NOMO-1 (cell line): ENCODE measurements at regions not wholly inside any gene's neighbourhood (a gene's known extent, or its start where the extent isn't known, plus 50 kb on each side); places are given as distances from the start of the nearest gene placed in this dataset.
"Not testable (repeated sequence)": the region's sequence is repeated elsewhere in the genome, so short reads cannot be mapped to it uniquely, and the experiment has no call there.

Experiments used
- DNase-seq, 2 experiments: peaks; one replicate each; lab custom pipeline; 2025; ENCODE audit not compliant: unreplicated experiment in 2 of 2; lab: John Stamatoyannopoulos, UW

DNA sequence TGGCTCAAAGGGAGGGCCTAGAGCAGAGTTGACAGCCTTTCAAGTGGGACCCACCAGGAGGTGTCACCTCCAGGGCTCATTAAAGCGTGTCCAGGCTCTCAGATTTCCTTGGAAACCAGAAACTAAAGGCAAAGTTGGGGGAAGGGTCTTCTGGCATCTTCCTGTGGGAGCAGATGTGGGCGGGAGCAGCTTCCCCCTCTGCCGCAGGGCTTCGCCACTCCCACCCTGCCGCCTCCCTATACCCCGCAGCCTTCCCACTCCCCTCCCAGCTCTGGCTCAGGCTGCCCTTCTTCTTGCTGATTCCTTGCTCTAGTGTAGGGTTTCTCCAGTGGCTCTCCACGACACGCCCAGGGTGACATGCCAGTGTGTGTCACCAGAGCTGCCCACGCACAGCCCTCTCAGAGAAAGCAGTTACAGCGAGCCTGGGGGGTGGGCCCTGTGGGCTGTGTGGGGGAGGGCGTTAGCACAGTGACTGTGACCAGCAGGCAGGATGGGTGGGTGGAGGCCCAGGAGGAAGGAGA, 91.6 kb upstream of the LRPAP1 start:
- not testable (repeated sequence) for DNase-seq

DNA sequence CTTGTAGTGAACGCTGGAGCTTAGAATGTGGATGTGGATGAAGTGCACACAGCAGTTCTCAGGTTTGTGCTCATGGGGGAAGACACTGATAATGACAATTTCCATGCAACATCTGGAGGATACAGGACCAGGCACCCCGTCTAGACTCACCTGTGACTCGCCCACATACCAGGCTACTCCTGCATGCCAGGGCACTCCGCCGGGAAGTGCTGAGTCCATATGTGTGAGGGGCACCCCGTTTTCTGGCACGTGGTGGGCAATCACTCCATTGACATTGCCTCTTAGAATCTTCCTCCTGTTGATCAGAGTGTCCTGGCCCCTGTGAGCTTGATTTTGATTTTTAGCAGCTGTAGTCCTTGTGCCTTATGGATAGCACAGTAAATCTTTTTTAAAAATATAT, 90.9 kb upstream of the LRPAP1 start:
- DNase-seq = no peak

GRCh38 chr4:3620365-3620764, 88.1 kb upstream of the LRPAP1 start:
- not testable (repeated sequence) for DNase-seq

GRCh38 chr4:3619698-3620097, 87.5 kb upstream of the LRPAP1 start:
- DNase-seq = not testable (repeated sequence)

DNA sequence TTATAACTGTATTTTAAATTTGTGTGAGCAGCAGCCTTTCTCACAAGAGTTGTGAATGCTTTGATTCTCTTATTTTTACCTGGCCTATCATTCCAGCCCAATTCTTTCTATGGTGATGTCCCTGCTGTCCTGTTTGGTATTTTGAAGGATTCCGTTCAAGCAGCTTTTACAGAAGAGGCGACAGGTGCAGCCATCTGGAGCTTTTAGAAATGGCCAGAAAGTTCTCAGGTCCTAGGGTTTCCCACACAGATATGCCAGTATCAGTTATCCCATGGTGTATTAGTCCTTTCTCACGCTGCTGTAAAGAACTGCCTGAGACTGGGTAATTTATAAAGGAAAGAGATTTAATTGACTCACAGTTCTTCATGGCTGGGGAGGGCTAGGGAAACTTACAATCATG, 86.1 kb upstream of the LRPAP1 start:
- DNase-seq = not testable (repeated sequence)

DNA sequence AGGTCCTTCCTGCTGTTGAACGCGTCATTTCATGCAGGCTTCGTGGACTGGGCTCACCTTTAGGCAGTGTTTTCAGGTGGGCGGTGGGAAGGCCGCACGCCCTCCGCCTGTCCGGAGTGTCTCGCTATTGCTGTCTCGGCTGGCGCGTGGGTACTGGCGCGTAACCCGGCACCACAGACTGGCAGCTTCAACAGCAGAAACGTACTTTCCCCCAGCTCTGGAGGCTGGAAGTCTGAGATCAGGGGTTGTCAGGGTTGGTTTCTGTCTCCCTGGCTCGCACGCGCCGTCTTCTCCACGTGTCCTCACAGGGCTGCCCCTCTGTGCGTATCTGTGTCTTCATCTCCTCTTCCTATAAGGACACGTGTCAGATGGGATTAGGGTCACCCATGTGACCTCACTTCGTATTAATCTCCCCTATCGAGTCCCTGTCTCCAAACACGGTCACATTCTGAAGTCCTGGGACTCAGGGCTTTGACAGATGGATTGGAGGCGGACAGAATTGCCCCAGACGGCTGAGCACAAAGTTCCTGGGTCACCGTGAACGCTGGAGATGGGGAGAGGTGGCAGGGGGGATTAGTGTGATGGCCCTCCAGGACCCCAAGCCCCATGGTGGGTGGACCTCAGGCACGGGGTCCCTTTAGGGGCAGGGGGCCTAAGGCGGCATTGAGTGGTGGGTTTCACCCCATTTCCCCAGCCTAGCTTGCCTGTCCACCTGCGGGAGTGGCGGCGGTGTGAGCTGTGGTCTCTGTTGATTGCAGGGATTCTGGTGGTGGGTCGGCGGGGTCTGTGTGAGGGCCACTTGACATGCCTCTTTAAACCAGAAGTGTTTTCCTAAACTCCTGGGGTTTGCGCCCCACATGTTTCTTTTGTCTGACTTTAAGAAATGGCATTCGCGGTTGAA, 83.4 kb upstream of the LRPAP1 start:
- DNase-seq = no peak

GRCh38 chr4:3614731-3614980, 82.4 kb upstream of the LRPAP1 start:
- DNase-seq = no peak

GRCh38 chr4:3613967-3614730, 81.9 kb upstream of the LRPAP1 start:
- no peak for DNase-seq

DNA sequence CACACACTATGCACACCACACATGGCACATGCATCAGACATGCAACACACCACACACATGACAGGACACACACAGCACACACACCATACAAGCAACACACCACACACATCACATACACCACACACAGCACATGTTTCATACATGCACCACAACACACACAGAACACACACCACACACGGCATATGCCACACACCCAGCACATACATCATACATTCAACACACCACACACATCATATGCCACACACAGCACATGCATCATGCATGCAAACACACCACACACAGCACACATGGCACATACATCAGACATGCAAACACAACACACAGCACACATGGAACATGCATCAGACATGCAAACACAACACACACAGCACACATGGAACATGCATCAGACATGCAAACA, 80.7 kb upstream of the LRPAP1 start:
- DNase-seq = no peak

DNA sequence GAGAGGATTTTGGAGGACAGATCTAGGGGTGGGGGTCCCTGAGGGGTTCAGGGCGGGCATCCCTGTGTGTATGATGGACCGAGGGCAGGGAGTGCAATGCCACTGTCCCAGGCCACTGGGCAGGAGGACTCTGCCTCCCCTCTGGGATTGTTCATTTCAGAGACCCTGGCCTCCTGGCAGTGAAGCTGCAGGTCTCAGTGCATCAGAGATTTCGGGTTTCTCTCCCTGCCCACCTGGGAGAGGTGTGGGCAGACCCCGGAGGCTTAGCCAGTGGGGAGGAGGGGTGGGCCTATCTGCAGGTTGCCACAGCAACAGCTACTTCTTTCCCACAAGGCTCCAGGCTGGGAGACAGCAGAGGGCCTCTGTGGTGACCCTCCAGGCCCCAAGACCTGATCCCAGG, 80.1 kb upstream of the LRPAP1 start:
- no peak for DNase-seq

- DNase-seq = no peak
These were observed 79.6 kb upstream of the LRPAP1 start for GRCh38 chr4:3611778-3612177.

- not testable (repeated sequence) for DNase-seq
These were observed 78.6 kb upstream of the LRPAP1 start for GRCh38 chr4:3610851-3611250.

DNA sequence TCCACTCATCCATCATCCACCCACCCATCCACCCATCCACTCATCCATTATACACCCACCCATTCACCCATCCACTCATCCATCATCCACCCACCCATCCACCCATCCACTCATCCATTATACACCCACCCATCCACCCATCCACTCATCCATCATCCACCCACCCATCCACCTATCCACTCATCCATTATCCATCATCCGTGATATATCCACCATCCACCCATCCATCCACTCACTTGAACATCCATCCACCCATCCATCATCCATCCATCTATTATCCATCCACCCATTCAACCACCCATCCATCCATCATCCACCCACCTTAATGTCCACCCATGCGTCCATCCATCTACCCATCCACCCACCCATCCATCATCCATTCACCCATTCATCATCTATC, 77.7 kb upstream of the LRPAP1 start:
- DNase-seq = not testable (repeated sequence)

GRCh38 chr4:3607690-3608552, 75.7 kb upstream of the LRPAP1 start:
- no peak for DNase-seq

GRCh38 chr4:3606850-3607249, 74.6 kb upstream of the LRPAP1 start:
- not testable (repeated sequence) for DNase-seq

GRCh38 chr4:3606271-3606670, 74.0 kb upstream of the LRPAP1 start:
- DNase-seq = not testable (repeated sequence)

DNA sequence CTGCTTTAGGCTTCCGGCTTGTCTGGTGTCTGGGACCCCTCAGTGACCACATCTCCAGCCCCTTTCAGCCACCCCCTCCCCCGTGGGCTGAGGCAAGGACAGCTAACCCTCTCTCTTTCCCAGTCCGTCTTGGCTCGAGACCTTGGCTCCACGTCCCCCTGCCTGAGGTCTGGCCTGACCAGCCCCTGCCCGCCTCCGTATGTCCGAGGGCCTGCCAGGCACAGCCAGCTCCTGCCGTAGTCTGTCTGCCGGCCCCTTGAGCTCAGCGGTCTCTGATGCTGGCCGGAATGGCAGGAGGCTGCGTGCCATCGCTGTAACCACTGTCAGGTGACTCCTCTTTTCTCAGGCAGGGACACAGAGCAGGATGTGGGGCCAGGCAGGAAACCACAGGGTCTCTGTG, 73.3 kb upstream of the LRPAP1 start:
- no peak for DNase-seq

GRCh38 chr4:3602886-3603645, 70.8 kb upstream of the LRPAP1 start:
- DNase-seq = not testable (repeated sequence)

DNA sequence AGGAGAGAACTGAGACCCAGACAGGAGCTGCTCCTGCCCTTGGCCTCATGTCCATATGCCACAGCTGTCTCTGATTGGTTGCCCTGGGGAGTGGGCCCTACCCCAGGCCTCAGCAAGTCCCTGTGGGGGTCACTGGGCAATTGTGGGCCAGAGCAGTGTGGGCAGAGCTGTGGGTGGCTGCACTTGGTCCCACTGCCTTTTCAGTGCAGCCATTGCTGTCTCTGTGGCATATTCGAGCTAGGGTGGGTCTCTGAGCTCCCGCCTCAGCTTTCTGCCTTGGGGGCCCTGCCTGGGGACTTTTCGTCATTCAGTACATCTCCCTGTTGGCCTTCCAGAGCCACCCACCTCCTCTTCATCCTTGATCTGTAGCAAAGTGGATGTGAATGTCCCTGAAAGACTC, 69.8 kb upstream of the LRPAP1 start:
- DNase-seq = no peak

- not testable (repeated sequence) for DNase-seq
These were observed 69.0 kb upstream of the LRPAP1 start for GRCh38 chr4:3601108-3601690.
